ENCODE measurements at regions not wholly inside any gene's neighbourhood (a gene's known extent, or its start where the extent isn't known, plus 50 kb on each side); places are given as distances from the start of the nearest gene placed in this dataset.
"Not testable (repeated sequence)": the region's sequence is repeated elsewhere in the genome, so short reads cannot be mapped to it uniquely, and the experiment has no call there.

GRCh38 chr13:44652962-44653660, 77.0 kb upstream of the TSC22D1 start:
- no peak for DNase-seq

- DNase-seq, result no peak
These were observed 76.0 kb upstream of the TSC22D1 start for GRCh38 chr13:44652168-44652567.

GRCh38 chr13:44651724-44652123, 75.6 kb upstream of the TSC22D1 start:
- DNase-seq, result no peak

- no peak for DNase-seq
These were observed 75.1 kb upstream of the TSC22D1 start for GRCh38 chr13:44651209-44651608.

- no peak for DNase-seq
These were observed 73.7 kb upstream of the TSC22D1 start for GRCh38 chr13:44649834-44650233.

GRCh38 chr13:44649104-44649428, 72.9 kb upstream of the TSC22D1 start:
- no peak for DNase-seq

- DNase-seq, result peak; percentile 25
These were observed 72.4 kb upstream of the TSC22D1 start for GRCh38 chr13:44648392-44649103.

- DNase-seq, result not testable (repeated sequence)
These were observed 71.4 kb upstream of the TSC22D1 start for GRCh38 chr13:44647560-44647959.

GRCh38 chr13:44646044-44646443, 69.9 kb upstream of the TSC22D1 start:
- no peak for DNase-seq

- DNase-seq, result no peak
These were observed 67.1 kb upstream of the TSC22D1 start for GRCh38 chr13:44643256-44643655.

GRCh38 chr13:44637581-44637980, 61.5 kb upstream of the TSC22D1 start:
- no peak for DNase-seq

GRCh38 chr13:44629465-44630183, 53.5 kb upstream of the TSC22D1 start:
- peak; percentile 84 for DNase-seq

- DNase-seq, result peak; percentile 43
These were observed 52.7 kb upstream of the TSC22D1 start for GRCh38 chr13:44628826-44629225.

GRCh38 chr13:44627441-44627840, 51.3 kb upstream of the TSC22D1 start:
- peak; percentile 44 for DNase-seq

- DNase-seq, result no peak
These were observed 50.0 kb upstream of the TSC22D1 start for GRCh38 chr13:44626176-44626575.
